Fibroblast of lung (primary cell): ENCODE measurements at regions not wholly inside any gene's neighbourhood (a gene's known extent, or its start where the extent isn't known, plus 50 kb on each side); places are given as distances from the start of the nearest gene placed in this dataset.

Source experiments
- DNase-seq, 2 donors: peaks; one replicate each; pipeline versions ENCODE4 v3.0.0 to v3.0.0-alpha.2; 2010; ENCODE audit warnings: low read depth in 2 of 2
- H2AFZ ChIP-seq: 2 replicates; pipeline ENCODE4 v1.5.1; 2012; ENCODE audit warnings: low read length, control low read depth, inconsistent platforms
- H3K27ac ChIP-seq: 2 replicates; pipeline ENCODE4 v1.5.1; 2011; ENCODE audit warnings: low read length, control low read depth; ENCODE audit not compliant: insufficient read depth
- H3K27me3 ChIP-seq: 2 replicates; pipeline ENCODE4 v1.5.1; 2011; ENCODE audit warnings: mild to moderate bottlenecking, low read length; ENCODE audit not compliant: control insufficient read depth, insufficient read depth
- H3K36me3 ChIP-seq: 2 replicates; pipeline ENCODE4 v1.5.1; 2011; ENCODE audit warnings: low read length; ENCODE audit not compliant: control insufficient read depth, insufficient read depth
- H3K4me1 ChIP-seq: 2 replicates; pipeline ENCODE4 v1.5.1; 2011; ENCODE audit warnings: low read length; ENCODE audit not compliant: control insufficient read depth, insufficient read depth; ENCODE audit errors: extremely low read depth
- H3K4me2 ChIP-seq: 2 replicates; pipeline ENCODE4 v1.5.1; 2011; ENCODE audit warnings: low read length, control low read depth; ENCODE audit not compliant: insufficient read depth; ENCODE audit errors: extremely low read depth
- H3K4me3 ChIP-seq, 4 experiments: fragments of 200-600 bp in 1 of 4; sonication (generic) in 1 of 4; replicated peaks in 1 of 4; 2 replicates each; pipeline ENCODE4 v1.5.1; 2011 to 2016; ENCODE audit warnings: low read length in 4 of 4, low read depth in 3 of 4, mild to moderate bottlenecking in 3 of 4, control low read depth in 2 of 4, inconsistent platforms in 1 of 4, mixed read lengths in 1 of 4; ENCODE audit not compliant: insufficient read depth in 1 of 4; ENCODE audit errors: control extremely low read depth in 1 of 4
- H3K79me2 ChIP-seq: 2 replicates; pipeline ENCODE4 v1.5.1; 2012; ENCODE audit warnings: mild to moderate bottlenecking, low read length, inconsistent platforms; ENCODE audit not compliant: control insufficient read depth, insufficient read depth
- H3K9ac ChIP-seq: 2 replicates; pipeline ENCODE4 v1.5.1; 2011; ENCODE audit warnings: mild to moderate bottlenecking, low read length, control low read depth; ENCODE audit not compliant: insufficient read depth
- H3K9me3 ChIP-seq: 2 replicates; pipeline ENCODE4 v1.5.1; 2012; ENCODE audit warnings: low read depth, low read length; ENCODE audit not compliant: control insufficient read depth, insufficient read depth
- H4K20me1 ChIP-seq: 2 replicates; pipeline ENCODE4 v1.5.1; 2011; ENCODE audit warnings: low read length; ENCODE audit not compliant: control insufficient read depth, insufficient read depth; ENCODE audit errors: extremely low read depth
- EZH2 ChIP-seq: IDR thresholded peaks from 2 replicates; pipeline ENCODE4 v1.5.1; 2012; ENCODE audit warnings: low read length, control low read depth, mild to moderate bottlenecking; ENCODE audit errors: missing control alignments
- TF ChIP-seq, protein P1 (sequence below), 2 donors: IDR thresholded peaks in 1 of 2; conservative IDR thresholded peaks in 1 of 2; 1 replicate in 1 of 2; 2 replicates in 1 of 2; pipeline ENCODE4 v1.5.1; 2011 to 2012; ENCODE audit warnings: low read length in 2 of 2, control low read depth in 1 of 2, inconsistent platforms in 1 of 2, low read depth in 1 of 2, mild to moderate bottlenecking in 1 of 2

DNA sequence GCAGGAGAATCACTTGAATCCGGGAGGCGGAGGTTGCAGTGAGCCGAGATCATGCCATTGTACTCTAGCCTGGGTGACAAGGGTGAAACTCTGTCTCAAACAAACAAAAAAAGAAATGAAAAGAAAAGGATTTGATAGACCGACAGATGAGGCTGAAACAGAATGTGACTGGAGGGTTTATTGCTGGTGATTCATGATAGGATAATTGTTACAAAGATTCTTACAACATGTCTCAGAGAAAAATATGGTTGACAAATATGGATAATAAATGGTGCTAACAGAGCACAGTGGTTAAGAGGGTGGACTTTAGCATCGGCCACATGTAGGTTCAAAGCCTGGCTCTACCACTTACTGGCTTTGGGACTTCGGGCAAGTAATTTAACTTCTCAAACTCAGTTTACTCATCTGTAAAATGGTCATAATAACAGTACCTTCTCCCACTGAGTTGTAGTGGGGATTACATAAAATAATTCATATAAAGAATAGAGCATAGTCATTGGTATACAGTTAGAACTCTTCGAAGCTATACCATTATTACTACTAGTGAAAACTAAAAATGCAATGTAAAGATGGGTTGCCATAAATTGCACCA lies 131.9 kb downstream of the MAP3K7 start:
- Histone ChIP-seq H2AFZ (no peak overlapping the region), H3K36me3 (no peaks in the 10 kb centered on the region), H4K20me1 (no peaks in the 10 kb centered on the region), H3K9me3 (no peaks in the 10 kb centered on the region), H3K4me2 (no peak overlapping the region), H3K27me3 (peaks cover 3% of the 10 kb centered on the region), H3K9ac (no peak overlapping the region), H3K27ac (no peak overlapping the region), H3K79me2 (no peaks in the 10 kb centered on the region), H3K4me3 (no peak overlapping the region), H3K4me1 (no peaks in the 10 kb centered on the region)
- no peak for DNase-seq
- TF ChIP-seq EZH2, result no peak
- TF ChIP-seq, protein P1, sequence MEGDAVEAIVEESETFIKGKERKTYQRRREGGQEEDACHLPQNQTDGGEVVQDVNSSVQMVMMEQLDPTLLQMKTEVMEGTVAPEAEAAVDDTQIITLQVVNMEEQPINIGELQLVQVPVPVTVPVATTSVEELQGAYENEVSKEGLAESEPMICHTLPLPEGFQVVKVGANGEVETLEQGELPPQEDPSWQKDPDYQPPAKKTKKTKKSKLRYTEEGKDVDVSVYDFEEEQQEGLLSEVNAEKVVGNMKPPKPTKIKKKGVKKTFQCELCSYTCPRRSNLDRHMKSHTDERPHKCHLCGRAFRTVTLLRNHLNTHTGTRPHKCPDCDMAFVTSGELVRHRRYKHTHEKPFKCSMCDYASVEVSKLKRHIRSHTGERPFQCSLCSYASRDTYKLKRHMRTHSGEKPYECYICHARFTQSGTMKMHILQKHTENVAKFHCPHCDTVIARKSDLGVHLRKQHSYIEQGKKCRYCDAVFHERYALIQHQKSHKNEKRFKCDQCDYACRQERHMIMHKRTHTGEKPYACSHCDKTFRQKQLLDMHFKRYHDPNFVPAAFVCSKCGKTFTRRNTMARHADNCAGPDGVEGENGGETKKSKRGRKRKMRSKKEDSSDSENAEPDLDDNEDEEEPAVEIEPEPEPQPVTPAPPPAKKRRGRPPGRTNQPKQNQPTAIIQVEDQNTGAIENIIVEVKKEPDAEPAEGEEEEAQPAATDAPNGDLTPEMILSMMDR (conservative IDR thresholded peaks at IDR 0.05 in 1 of 2, IDR thresholded peaks at IDR 0.05 in 1 of 2; ENCODE audit: low read depth in 1 of 2, low read length in 2 of 2), result no peak

DNA sequence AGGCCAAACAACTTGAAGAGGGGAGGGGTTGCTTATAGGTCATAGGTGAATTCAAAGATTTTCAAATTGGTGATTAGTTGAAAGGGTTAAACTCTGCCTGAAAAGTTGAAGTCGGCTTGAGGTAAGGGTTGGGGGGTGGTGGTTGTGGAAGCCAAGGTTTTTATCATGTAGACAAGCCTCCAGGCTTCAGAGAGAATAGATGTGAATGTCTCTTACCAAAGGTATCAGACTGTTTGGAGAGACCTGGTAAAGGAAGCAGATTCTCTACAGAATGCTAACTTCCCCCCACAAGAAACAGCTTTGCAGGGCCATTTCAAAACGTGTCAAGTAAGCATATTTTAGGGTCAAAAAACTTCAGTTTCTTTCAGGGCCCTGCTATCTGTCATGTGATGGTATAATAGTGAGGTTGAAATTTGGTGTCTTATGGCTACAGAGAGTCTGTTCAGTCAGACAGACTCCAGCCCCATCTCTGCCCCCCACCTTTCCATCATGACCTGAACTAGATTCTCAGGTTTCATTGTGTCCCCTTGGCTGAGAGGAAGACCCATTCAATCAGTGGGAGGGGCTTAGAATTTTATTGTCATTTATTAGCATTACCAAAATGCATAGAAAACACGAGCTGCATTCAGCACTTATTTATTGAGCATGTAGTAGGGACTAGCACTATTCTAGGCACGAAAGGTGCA lies 136.5 kb downstream of the MAP3K7 start:
- no peak for DNase-seq
- no peaks in the 10 kb centered on the region for H3K36me3 ChIP-seq
- no peaks in the 10 kb centered on the region for H3K4me1 ChIP-seq
- H3K9ac ChIP-seq, result no peak overlapping the region
- no peak overlapping the region for H3K4me2 ChIP-seq
- H3K27ac ChIP-seq, result no peak overlapping the region
- no peak overlapping the region for H3K4me3 ChIP-seq
- TF ChIP-seq, protein P1 (conservative IDR thresholded peaks at IDR 0.05 in 1 of 2, IDR thresholded peaks at IDR 0.05 in 1 of 2; ENCODE audit: low read depth in 1 of 2, low read length in 2 of 2), result no peak
- TF ChIP-seq EZH2, result no peak
- no peaks in the 10 kb centered on the region for H4K20me1 ChIP-seq
- no peaks in the 10 kb centered on the region for H3K27me3 ChIP-seq
- H3K79me2 ChIP-seq, result no peaks in the 10 kb centered on the region
- no peaks in the 10 kb centered on the region for H3K9me3 ChIP-seq
- H2AFZ ChIP-seq, result no peak overlapping the region

DNA sequence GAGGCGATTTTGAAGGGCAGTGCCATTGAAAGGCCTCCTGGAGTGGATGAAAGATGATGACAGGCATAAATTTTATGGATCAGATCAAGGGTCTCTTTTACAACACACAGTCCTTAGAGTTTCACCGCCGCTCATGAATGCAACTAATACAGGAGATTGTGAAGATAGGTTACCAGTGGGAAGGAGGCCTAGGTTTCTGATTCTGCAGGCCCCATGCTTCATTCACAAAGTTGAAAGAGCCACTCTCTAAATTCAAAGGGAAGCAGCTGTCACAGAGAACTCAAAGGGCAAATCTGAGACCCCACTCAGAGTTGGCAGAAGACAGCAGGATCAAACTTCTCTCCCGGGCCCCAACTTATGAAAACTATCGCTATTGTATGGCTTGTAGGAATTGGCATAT lies 137.6 kb downstream of the MAP3K7 start:
- H3K36me3 ChIP-seq, result no peaks in the 10 kb centered on the region
- H3K27me3 ChIP-seq, result no peaks in the 10 kb centered on the region
- TF ChIP-seq, protein P1 (conservative IDR thresholded peaks at IDR 0.05 in 1 of 2, IDR thresholded peaks at IDR 0.05 in 1 of 2; ENCODE audit: low read depth in 1 of 2, low read length in 2 of 2), result no peak
- no peak for TF ChIP-seq EZH2

More for the DNA sequence above, 137.6 kb downstream of the MAP3K7 start:
- H3K27ac ChIP-seq, result no peak overlapping the region
- no peaks in the 10 kb centered on the region for H3K4me1 ChIP-seq
- no peak for DNase-seq
- no peak overlapping the region for H3K4me2 ChIP-seq
- H4K20me1 ChIP-seq, result no peaks in the 10 kb centered on the region
- H3K9me3 ChIP-seq, result no peaks in the 10 kb centered on the region
- H3K9ac ChIP-seq, result no peak overlapping the region
- no peak overlapping the region for H3K4me3 ChIP-seq
- H3K79me2 ChIP-seq, result no peaks in the 10 kb centered on the region
- H2AFZ ChIP-seq, result no peak overlapping the region
